OCI-M1 (cell line): ENCODE measurements at regions not wholly inside any gene's neighbourhood (a gene's known extent, or its start where the extent isn't known, plus 50 kb on each side); places are given as distances from the start of the nearest gene placed in this dataset.
"Not testable (repeated sequence)": the region's sequence is repeated elsewhere in the genome, so short reads cannot be mapped to it uniquely, and the experiment has no call there.

Experiments used
- DNase-seq: peaks from one replicate; lab custom pipeline; 2025; lab: John Stamatoyannopoulos, UW

DNA sequence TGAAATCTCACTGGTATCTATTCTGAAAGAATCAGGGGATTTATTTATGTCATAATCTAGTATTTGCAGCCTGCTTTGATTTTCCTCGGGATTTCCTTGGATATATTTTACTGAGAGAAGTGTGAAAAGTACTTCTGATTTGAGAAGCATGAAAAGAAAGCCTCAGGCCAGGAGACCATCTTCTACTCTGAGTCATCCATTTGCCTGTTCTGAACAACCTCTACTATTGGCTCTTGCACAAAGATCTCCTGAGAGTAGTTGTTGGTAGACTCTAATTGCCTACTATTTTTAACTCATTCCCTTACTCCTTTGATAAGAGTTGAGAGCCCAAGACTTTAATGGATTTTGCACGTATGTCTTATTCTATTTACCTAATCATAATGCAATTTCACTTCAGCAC is 318.9 kb downstream of the BCHE start:
- no peak for DNase-seq

DNA sequence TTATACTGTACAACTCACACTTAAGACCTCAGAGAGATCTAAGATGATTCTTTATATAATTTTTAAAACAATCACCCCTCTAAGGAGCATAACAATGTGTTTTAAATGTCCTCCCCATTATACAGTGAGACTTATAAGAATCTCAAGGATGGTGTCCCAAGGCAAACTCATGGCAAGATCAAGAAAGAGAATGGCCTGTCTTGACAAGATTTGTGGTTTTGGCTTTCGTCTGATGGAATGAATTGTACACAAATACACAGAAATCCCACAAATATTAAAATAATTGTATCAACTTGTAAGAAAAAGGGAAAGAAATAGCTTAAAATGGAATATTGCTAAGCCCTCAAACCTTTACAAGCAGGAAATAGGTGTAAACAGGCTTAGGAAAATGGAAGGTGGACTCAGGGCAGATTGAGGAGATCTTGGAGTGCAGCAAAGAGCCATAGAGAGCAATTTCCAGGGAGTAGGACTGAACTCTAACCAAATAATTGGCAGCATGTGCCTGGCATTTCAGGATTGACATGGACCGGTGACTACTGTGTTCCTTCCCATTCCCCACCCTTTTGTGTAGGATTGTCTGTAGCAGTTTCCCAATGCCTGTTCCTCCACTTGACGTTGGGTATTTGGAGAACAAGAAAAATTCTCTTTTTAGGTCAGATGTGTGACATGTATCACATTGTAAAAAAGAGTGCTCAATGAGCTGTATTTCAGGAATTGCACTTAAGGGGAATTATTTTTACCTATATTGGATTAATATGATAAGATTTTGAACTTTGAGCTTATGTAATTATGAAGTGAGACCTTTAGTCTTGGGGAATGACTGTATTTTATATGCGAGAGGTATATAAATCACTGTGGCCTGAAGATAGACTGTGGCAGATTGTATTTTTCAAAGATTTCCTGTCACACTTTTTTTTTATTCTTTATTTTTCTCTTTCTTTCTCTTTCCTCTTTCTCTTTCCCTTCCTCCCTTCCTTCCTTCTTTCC is 317.8 kb upstream of the SLITRK3 start:
- DNase-seq = no peak

DNA sequence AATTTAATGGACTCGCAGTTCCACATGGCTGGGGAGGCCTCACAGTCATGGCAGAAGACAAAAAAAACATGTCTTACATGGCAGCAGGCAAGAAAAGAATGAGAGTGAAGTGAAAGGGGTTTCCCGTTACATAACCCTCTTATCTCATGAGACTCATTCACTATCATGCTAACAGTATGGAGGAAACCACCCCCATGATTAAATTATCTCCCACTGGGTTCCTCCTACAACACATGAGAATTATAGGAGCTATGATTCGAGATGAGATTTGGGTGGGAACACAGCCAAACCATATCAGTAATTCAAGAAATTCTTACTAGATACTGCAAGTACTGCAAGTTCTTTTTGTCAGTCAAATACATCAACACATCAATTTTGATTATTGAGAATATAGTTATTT is 311.4 kb upstream of the SLITRK3 start:
- DNase-seq = peak; percentile 4

DNA sequence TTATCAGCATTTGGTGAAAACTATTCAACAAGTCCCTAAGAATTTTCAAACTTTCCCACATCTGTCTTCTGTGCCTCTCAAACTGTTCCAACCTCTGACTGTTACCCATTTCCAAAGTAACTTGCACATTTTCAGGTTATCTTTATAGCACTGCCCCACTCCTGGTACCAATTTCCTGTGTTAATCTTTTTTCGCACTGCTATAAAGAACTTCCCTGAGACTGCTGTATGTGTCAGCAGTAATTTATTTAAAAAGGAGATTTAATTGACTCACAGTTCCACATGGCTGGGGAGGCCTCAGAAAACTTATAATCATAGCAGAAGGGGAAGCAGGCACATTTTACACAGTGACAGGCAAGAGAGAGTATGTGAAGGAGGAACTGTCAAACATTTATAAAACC is 310.9 kb upstream of the SLITRK3 start:
- DNase-seq = no peak

DNA sequence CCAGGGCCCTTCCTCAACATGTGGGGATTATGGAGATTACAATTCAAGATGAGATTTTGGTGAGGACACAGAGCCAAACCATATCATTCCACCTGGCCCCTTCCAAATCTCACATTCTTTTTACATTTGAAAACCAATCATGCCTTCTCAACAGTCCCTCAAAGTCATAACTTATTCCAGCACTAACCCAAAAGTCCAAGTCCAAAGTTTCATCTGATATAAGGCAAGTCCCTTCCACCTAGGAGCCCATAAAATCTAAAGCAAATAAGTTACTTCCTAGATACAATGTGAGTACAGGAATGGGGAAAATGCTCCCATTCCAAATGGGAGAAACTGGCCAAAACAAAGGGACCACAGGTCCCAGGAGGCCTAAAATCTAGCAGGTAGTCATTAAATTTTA is 309.5 kb upstream of the SLITRK3 start:
- DNase-seq = no peak

DNA sequence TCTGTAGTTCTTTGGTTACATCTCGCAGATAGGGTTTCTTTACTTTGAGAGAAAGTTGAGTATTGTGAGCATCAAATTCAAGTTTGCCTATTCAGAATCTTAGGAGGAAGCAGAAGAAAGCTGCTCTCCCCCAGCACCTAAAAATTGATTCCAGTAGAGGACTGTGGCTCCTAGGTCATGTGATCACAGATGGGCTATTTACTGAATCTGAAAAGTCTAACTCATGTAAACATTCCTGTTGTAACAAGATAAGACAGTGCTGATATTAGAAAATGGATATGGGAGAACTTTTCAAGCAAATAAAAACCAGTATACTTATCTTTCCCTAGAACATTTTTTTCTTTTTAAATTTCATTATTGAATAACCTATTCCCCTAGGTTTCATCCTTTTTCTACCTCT is 308.4 kb upstream of the SLITRK3 start:
- DNase-seq = no peak

DNA sequence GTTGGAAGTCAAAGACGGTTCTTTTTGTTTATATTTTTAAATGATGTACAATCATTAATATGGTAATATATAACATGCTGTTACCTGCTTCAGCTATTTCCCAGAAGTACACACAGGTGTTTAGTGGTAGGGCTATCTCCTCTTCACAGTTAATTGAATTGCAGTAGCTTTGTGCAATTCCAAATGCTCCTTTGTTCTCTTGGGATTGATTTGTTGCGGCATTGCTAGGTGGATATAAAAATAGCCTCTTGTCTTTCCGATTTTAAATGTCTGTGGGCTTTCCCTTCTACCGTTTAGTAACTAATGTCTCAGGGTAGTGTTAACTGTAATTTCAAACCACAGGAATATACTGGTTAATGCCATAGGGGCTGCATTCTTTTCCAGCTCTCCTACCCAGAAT is 307.6 kb upstream of the SLITRK3 start:
- no peak for DNase-seq

DNA sequence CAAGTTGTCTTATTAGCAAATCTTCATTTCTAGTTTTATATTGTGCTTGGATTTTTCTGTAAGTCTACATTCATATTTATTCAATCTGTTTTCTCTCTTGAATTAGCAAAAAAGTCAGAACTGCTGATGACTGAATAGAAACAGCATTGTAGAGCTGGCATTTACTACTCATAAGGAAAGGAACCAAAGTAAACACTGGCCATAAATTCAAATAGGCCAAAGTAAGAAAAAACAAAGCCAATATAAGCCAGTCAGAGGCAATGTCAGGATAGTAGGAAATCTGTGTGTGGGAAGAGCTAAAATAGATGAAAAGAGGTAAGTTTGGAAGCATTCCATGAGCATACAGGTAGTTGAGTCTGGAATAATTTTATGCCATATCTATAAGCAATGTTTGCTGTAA is 307.2 kb upstream of the SLITRK3 start:
- DNase-seq = no peak

DNA sequence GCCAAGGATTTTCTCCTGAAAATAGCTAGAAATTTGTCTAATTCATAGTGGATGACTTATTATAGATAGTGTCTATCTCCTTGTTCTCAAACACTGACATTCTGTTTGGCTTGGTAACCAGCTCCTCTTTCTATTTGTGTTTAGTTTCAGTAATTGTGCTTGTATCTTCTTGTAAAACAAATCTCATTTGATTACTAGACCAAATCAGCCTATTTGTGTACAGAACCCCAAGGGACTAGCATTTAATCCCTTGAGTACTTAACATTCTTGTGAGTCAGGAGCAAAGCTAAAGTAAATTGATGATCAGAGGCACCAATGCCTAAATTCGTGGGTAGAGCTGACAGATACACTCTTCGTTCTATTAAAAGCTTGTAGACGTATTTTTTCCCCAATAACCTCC is 306.5 kb upstream of the SLITRK3 start:
- DNase-seq = no peak

DNA sequence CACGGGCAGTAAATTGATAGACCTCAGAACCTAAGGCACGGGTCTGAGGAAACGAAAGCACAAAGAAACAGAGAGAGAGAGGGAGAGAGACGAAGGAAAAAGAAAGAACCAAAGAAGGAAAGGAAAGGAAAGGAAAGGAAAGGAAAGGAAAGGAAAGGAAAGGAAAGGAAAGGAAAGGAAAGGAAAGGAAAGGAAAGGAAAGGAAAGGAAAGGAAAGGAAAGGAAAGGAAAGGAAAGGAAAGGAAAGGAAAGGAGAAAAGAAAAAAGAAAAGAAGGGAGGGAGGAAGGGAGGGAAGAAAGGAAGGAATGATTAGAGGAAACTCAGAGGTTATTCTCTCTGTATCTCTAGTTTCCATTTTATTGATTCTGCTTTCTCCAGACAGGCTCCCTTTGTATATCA is 302.6 kb upstream of the SLITRK3 start:
- not testable (repeated sequence) for DNase-seq

DNA sequence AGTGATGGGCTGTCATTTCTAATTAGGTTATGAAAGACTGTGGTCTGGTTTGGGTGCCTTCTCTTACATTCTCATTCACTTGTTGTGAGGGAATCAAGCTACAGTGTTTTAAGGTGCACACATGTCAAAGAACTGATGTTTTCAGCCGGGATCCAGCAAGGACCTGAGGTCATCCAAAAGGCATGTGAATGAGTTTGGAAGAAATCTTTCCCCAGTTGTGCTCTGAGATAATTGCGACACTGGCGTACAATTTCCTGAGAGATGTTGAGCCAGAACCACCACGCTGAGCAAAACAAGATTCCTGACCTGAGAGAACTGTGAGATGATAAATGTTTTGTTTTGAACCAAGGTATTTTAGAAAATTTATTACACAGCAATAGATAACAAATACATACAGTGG is 295.3 kb upstream of the SLITRK3 start:
- DNase-seq = no peak

DNA sequence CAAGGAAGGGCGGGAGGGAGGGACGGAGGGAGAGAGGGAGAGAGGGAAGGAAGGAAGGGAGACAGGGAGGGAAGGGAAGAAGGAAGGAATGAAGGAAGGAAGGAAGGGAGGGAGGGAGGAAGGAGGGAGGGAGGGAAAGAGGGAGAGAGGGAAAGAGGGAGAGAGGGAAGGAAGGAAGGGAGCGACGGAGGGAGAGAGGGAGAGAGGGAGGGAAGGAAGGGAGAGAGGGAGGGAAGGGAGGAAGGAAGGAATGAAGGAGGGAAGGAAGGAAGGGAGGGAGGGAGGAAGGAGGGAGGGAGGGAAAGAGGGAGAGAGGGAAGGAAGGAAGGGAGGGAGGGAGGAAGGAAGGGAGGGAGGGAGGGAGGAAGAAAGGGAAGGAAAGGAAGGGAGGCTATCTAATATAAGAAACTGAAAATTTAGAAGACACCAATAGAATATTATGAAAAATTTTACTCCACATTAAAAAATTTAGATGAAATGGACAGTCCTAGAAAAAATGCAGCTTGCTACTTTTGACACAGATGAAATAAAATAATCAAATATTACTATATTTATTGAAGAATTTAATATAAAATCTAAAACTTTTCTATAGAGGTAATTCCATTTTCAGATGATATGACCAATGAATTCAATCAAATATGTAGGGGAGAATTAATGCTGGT is 280.3 kb upstream of the SLITRK3 start:
- no peak for DNase-seq

DNA sequence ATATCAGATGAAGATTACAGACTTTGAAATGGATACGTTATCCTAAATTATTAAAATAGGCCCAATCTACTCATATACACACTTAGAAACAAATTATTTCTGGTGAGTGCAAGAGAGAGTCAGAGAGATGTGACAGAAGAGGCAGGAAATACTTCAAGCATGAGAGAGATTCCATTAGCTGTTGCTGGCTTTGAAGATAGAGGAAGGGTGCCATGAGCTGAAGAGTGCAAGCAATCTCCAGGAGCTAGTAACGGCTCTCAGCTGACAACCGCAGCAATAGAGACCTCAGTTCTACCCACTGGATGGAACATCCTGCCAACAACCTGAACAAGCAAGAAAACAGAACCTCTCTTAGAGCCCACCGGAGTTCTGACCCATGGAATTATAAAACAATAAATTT is 270.7 kb upstream of the SLITRK3 start:
- no peak for DNase-seq

DNA sequence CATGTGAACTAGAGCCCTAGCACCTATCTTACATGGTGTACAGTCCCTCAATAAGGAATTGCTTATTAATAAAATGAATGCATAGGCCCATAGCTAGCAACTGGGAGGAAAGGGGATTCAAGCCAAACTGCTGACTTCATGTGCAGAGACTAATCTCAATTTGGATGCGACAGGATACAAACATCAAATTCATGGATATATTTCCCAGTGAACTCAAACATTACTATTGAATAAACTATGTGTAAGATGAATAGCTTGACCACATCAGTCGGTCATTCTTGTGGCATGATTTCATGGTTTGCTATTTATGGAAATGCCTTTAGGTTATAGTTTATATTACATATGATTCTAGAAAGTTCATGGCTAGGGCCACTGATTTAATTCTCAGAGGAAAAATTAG is 268.6 kb upstream of the SLITRK3 start:
- DNase-seq = no peak

DNA sequence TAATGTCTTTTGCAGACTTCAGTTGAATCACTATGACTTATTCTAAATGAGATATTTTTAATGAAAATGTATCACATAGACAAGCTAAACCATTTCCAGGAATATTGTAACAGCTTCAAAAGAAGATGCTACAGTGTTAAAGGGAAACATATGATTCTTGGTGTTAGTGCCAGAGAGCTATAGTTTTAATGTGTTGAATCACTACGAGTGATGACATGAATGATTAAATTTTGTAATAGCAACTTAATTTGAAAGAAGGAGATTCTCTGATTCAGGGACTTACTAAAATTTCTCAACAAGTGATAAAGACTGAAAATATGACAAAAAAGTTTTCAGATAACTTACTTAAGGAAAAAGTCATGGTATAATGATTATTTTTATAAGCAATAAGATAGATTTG is 267.3 kb upstream of the SLITRK3 start:
- no peak for DNase-seq

DNA sequence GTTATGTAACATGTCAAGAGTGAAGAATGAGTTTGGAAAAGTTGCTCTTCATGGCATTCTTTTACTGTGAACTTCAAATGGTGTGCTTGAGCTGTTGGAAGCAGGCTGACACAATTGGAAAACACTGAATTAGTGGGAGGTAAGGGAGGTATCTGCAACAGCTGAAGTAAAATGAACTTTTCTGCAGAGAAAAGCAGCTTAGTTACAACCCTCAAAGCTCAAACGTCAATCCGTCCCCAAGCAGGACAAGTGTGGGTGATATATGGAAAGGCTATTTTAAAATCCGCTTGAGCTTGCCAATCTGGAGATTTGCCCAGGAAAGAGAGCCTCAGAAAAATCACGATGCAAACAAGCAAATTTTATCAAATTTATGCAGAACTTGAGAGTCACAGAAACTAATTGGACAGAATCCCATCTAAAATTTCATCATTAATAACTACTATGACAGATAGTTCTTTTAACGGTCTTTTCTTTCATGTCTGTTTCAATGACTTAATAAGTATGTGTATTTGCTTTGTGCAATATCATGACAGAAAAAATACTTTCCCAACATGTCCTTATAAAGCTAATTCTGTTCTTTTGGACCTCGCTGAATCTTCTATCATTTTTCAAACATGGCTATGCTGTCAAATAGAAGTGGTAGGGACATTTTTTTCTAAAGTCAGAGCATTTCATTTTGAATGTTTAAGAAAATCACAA is 266.6 kb upstream of the SLITRK3 start:
- no peak for DNase-seq

DNA sequence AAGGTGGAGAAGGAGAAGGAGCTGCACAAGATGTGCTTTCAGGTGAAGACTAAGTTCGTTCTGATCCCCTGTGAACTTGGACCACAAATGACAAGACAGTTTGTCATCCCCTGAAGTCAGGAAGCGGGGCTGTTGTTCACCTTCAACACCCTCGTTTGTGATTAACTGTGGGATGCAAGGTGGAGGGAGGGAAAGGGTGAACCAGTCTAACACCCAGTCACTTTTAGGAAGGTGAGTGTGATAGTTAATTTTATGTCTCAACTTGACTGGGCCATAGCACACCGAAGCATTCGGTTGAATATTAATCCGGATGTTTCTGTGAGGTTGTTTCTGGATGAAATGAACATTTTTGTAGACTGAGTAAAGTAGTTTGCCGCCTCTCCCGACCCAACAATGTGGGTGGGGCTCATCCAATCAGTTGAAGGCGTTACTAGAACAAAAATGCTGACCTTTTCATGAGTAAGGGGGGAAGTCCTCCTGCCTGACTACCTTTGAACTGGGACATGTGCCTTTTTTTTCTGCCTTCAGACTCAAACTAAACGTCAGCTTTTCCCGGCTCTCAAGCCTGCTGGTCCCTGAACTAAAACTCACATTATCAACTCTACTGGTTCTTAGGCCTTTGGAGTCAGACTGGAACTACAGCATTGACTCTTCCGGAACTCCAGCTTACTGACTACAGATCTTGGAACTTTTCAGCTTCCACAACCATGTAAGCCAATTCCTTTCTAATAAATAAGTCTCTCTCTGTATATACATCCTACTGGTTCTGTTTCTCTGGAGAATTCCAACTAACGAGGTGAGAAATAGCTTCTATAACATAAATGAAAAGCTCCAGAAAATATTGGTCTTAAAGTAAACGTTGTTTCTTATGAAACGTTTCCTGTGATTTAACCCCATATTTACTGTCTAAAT is 264.0 kb upstream of the SLITRK3 start:
- no peak for DNase-seq

DNA sequence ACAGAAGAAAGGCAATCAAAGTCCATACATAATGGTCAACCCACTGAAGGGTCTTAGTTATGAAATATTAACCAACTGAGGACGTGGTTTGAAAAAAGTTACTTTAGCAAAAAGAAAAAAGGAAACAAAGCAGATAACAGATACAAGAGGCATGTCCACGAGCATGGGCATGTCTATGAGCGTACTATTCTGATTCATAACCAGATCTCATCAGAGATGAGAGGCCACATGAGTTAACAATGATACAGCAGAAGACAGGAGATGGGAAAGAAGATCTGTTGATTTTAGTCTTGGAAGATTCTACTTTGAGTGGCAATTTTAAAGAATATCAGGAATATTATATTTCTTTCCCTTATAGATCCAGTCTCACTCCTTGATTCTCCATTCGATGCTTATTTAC is 262.9 kb upstream of the SLITRK3 start:
- DNase-seq = no peak

DNA sequence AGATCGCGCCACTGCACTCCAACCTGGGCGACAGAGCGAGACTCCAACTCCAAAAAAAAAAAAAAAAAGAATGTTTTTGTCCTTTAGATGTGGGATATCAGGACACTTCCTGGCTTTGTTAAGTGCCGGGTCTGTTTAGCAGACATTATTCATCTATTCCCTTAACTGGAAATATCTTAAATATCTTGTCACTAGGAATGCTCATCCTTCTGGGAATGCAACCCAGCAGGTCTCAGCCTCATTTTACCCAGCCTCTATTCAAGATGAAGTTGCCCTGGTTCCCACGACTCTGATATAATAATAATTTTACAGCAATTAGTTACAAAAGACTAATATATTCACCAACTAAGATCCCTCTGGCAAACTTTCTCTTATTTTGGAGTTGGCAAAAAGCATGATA is 260.9 kb upstream of the SLITRK3 start:
- no peak for DNase-seq

DNA sequence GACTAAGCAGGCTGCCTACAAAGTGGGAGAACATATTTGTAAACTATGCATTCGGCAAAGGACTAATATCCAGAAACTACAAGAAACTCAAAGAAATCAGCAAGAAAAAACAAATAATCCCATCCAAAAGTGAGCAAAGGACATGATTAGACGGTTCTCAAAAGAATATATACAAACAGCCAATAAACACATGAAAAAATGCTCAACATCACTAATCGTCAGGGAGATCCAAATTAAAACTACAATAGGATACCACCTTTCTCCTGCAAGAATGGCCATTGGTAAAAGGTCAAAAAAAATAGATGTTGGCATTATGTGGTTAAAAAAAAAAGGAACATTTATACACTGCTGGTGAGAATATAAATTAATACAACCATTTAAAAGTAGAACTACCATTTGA is 259.6 kb upstream of the SLITRK3 start:
- no peak for DNase-seq

DNA sequence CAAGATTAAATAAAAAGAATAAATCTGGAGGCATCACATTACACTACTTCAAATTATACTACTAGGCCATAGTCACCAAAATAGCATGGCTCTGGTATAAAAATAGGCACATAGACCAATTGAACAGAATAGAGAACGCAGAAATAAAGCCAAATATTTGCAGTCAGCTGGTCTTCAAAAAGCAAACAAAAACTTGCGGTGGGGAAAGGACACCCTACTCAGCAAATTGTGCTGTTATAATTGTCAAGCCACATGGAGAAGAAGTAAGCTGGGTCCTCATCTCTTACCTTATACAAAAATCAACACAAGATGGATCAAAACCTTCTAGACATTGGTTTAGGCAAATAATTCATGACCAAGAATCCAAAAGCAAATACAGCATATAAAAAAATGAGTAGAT is 259.2 kb upstream of the SLITRK3 start:
- DNase-seq = no peak
